NCI-H2029 (cell line): ENCODE measurements at regions not wholly inside any gene's neighbourhood (a gene's known extent, or its start where the extent isn't known, plus 50 kb on each side); places are given as distances from the start of the nearest gene placed in this dataset.
"Not testable (repeated sequence)": the region's sequence is repeated elsewhere in the genome, so short reads cannot be mapped to it uniquely, and the experiment has no call there.

Experiments used
- DNase-seq: peaks from one replicate; lab custom pipeline; 2025; lab: John Stamatoyannopoulos, UW

DNA sequence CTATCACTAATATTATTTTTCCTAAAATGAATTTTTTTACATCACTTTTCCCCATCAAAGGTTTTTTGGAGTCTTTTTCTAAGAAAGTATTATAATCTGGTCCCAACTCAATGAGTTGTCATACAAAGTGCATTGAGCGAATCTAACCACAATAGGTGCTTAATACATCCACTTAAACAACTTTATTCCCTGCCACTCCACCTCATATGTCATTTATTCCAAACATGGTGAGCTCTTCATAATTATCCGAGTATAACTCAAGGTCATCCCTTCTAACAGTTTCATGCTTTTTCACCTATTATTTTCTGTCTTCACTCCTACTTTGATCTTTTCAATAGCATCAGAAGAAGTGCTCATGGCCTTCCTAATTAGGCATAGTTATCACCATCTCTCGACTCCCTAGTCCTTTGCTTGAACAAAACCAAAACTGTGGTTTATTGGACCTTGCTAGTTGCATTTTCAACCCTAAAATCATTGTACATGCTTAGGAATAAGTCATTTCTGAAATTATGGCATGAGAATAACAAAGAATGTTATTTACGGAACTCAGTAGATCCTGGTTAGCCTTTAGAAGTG lies 754.7 kb upstream of the CTNND2 start:
- no peak for DNase-seq

DNA sequence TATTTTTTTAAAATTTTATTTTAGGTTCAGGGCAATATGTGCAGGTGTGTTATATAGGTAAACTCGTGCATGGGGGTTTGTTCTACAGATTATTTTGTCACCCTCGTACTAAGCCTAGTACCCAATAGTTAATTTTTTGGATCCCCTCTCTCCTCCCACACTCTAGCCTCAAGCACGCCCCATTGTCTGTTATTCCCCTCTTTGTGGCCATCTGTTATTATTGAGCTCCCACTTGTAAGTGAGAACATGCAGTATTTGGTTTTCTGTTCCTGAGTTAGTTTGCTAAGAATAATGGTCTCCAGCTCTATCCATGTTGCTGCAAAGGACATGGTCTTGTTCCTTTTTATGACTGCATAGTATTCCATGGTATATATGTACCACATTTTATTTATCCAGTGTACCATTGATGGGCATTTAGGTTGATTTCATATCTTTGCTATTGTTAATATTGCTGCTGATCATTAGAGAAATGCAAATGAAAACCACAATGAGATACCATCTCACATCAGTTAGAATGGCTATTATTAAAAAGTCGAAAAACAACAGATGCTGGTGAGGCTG lies 753.7 kb upstream of the CTNND2 start:
- not testable (repeated sequence) for DNase-seq

DNA sequence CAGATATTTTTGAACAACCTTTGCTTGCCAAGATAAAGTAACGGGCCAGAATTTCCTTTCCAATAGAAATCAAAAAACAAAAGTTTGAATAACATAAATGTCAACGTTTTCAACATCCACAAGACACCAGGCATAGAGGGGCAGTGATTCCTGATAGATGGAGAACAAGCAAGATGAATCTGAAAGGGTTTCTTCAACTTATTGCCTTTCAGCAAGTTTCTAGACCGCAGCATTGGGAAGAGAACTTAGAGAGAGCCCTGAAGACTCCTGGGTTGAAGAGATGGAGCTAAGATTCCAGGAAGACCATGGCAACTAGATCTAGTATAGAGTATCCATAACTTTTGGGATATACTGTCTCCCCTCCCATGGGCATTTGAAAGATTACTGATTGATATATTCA lies 751.4 kb upstream of the CTNND2 start:
- DNase-seq: no peak

DNA sequence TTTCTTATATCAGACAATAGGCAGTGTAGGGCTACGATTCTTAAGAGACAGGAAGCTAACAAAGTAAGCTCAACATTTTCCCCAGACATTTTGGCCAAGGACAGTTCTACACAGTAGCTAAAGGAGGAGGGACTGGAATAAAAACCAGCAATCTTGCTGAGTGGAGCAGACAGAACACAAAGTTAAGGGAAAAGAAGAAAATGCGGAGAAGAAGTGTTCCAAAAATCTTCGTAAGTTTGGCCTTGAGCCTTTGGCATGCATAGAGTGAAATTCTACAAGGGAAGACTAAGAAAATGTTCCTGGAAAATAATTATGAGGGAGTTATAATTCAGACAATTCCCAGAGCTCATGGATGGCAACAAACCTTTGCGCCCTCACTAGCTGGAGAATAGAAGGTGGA lies 748.0 kb upstream of the CTNND2 start:
- DNase-seq: no peak

DNA sequence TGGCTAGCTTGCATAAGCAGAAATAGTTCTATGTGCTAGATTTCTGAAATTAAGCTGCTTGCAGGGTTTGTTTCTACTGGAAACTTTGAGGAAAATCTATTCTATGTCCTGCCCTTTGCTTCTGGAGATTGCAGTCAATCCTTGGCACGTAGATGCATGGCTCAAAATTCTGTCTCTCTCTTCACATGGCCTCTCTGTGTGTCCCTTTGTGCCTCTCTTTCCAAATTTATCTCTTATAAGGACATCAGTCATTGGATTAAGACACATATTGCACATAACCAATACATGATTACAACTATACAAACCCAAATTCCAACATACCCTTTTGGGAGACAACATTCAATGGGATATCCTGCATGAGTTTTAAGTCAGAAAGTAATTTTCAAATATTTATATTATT lies 744.3 kb upstream of the CTNND2 start:
- no peak for DNase-seq

DNA sequence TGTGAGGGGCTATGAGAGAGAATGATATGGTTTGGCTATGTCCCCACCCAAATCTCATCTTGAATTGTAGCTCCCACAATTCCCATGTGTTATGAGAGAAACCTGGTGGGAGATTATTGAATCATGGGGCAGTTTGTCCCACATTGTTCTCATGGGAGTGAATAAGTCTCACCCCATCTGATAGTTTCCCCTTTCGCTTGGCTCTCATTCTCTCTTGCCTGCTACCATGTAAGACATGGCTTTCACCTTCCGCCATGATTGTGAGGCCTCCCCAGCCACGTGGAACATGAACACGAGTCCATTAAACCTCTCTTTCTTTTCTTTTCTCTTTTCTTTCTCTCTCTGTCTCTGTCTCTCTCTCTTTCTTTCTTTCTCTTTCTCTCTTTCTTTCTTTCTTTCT lies 743.4 kb upstream of the CTNND2 start:
- no peak for DNase-seq

DNA sequence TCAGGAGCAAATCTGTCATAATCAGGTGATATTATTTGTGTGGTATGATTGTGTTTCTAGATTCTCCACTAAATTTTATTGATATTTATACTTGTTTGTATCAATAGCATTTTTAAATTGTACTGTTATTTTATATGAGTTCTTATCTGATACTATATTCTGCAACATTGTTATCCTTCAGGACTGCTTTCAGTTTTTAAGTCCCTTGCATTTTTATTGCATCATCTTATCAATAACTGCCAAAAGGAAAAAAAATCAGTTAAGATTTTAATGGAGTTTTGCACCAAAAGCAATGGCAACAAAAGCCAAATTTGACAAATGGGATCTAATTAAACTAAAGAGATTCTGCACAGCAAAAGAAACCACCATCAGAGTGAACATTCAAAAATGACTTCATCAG lies 741.3 kb upstream of the CTNND2 start:
- no peak for DNase-seq

DNA sequence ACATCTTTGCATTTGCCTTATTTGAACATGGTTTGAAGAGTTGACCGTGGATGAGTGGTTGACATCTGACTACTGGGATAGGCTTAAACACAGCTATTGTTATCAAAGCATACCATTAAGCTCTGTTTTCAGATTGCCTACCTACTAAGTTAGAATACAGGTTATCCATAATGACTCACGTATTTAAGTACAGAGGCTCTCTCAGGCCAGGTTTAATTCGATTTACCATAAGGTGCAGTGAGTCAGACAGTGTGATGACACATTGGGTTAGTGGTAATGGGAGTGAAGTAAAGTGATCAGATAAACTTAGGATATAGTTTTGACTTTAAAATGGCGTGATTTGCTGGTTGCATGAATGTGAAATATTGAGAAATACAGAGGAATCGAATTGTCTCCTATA lies 732.0 kb upstream of the CTNND2 start:
- no peak for DNase-seq

DNA sequence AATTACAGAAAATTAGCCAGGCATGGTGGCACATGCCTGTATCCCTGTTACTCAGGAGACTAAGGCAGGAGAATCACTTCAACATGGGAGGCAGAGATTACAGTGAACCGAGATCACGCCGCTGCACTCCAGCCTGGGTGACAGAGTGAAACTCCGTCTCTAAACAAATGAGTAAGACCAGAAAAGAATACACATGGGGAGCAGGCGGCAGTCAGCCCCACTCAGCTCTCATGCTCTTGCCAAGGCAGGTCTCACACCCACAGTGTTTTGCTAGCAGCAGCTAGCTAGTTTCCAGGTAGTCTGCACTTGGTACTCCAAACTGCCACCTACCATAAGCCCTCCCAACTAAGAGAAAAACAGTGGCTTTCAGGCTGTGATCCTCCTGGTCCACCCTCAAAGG lies 722.3 kb upstream of the CTNND2 start:
- no peak for DNase-seq

DNA sequence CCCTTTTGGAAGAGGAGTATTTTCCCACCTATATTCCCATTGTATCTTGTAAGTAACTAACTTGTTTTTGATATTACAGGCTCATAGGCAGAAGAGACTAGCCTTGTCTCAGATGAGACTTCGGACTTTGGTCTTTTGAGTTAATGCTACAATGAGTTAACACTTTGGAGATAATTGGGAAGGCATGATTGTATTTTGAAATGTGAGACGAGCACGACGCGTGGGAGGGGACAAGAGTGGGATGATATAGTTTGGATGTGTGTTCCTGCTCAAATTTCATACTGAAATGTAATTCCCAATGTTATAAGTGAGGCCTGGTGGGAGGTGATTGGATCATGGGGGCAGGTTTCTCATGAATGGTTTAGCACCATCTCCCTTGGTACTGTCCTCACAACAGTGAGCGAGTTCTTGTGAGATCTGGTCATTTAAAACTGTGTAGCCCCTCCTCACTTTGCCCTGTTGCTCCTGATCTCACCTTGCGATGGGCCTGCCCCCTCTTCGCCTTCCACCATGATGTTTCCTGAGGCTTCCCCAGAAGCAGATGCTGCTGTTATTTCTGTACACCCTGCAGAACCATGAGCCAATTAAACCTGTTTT lies 721.5 kb upstream of the CTNND2 start:
- no peak for DNase-seq

DNA sequence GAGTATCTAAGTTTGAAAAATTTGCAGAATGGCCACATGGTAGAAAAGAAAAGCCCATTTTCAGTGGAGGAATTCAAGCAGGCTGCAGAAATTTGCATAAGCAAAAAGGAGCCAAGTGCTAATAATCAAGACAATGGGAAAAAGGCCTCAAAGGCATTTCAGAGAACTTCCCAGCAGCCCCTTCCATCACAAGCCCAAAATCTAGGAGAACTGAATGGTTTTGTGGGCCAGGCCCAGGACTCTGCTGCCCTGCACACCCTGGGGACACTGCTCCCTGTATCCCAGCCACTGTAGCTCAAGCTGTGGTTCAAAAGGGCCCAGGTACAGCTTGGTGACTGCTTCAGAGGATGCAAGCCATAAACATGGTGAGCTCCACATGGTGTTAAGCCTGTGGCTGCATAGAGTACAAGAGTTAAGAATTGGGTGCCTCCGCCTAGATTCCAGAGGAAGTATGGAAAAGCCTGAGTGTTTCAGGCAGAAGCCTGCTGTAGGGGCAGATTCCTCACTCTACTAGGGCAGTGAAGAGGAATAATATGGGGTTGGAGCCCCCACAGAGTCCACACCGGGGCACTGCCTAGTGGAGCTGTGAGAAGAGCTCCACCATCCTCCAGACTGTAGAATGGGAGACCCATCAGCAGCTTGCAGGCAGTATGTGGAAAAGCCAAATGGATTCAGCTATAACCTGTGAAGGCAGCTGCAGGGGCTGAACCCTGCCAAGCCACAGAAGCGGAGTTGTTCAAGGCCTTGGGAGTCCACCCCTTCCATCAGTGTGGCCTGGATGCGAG lies 720.7 kb upstream of the CTNND2 start:
- DNase-seq: no peak

DNA sequence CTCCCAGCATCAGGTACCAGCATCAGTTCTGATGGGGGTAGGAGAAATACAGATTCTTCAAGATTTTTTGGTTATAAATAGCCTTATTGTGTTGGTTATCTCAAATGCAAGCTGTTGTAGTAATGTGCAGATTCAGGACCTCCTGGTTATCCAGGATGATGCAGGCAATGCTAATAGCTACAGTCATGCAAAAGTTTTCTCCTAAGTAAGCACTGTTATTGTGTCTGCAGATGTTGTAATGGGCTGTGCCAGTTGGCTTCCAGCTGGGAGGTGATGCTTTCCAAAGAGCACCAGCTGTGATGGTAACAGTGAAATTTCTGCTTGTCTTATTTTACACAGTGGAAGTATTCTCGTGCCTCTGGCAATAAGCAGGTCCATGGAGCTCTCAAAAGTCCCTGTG lies 719.2 kb upstream of the CTNND2 start:
- DNase-seq: no peak

DNA sequence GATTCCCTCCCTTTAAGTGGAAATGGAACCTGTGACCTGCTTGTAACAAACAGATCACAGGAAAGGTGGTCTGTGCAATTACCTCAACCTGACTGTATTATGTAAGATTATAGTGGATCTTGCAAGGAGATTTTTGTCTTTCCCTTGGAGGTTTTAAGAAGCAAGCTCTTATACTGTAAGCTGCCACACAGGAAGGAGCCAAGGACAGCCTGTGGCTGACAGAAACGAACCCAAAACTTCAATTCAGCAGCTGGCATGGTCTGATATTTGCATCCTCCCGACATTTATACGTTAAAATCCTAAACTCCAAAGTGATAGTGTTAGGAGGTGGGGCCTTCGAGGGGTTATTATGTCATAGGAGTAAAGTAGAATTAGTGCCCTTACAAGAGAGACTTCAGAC lies 711.8 kb upstream of the CTNND2 start:
- DNase-seq: no peak

DNA sequence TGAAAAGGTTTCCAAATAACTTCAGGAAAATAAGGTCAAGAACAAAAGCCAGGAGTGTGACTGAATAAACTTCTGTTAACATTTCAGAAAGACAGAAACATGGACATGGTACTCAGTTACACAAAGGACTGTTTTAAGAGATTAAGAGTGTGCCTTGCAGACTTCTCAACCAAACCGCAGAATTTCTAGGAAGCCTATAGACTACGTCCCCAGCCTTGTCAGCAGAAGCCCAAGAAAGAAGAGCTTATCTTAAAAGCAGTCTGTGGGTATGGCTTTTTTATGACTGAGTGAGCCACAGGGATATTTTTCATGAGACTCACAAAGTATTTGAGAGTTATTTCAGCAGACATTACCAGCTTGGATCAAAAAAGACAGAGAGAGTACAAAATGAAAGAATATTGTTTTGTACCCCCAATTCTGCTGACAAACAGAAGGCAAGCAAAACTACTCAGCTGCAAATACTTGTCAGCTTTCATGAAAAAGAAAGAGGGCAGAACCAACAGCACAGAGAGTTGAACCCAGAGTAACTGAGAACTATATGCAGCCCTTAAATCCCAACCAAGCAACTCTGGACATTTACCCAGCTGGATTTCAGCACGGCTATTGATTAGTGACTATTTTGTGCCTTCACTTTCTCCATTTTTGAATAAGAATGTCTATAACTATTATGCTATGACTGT lies 711.0 kb upstream of the CTNND2 start:
- no peak for DNase-seq

DNA sequence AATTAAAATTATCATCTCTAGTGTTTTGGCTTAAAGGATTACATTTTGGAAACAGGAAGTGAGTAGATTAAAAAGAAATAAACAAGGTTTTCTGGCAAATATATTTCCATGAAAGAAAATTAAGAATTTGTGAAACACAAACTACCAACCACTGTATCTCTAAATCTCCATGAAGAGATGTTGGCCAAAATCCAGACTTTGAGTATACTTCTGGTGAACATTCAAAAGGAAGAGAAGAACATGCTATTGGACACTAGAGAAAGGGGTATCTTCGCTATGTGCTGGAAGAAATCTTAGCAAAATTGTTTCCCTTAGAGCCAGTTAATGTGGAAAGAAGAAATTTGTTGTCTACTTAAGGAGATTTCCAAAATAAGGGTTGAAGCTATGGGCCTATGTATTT lies 710.4 kb upstream of the CTNND2 start:
- no peak for DNase-seq

DNA sequence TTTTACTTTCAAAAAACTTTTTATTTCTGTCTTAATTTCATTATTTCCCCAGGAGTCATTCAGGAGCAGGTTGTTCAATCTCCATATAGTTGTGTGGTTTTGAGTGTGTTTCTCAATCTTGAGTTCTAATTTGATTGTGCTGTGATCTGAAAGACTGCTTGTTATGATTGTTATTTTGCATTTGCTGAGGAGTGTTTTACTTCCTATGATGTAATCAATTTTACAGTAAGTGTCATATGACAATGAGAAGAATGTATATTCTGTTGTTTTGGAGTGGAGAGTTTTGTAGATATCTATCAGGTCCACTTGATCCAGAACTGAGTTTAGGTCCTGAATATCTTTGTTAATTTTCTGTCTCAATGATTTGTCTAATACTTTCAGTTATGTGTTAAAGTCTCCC lies 706.9 kb upstream of the CTNND2 start:
- DNase-seq: no peak

DNA sequence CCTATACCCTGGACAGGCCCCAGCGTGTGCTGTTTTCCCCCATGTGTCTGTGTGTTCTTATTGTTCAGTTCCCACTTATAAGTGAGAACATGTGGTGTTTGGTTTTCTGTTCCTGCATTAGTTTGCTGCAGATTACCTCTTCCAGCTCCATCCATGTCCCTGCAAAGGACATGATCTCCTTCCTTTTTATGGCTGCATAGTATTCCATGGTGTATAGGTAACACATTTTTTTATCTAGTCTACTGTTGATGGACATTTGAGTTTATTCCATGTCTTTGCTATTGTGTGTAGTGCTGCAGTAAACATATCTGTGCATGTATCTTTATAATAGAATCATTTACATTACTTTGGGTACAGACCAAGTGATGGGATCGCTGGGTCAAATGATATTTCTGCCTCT lies 703.6 kb upstream of the CTNND2 start:
- DNase-seq: not testable (repeated sequence)

DNA sequence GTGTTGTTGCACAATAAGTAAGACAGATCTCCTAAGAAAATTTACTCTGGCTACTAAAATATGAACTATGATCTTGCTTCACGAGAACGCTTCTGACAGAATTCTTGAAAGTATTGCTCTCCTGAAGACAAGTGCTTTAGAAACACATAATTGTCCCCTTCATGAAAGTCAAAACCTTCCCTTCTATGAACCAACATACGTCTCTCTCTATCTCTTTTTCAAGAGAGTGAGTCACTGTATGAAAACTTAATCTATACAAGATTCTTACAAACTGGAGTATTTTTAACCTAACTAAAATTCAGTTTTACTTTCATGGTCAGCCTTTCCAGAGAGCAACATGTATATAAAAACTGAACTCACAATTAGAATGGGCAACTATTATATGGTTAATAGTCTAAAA lies 688.0 kb upstream of the CTNND2 start:
- DNase-seq: no peak

DNA sequence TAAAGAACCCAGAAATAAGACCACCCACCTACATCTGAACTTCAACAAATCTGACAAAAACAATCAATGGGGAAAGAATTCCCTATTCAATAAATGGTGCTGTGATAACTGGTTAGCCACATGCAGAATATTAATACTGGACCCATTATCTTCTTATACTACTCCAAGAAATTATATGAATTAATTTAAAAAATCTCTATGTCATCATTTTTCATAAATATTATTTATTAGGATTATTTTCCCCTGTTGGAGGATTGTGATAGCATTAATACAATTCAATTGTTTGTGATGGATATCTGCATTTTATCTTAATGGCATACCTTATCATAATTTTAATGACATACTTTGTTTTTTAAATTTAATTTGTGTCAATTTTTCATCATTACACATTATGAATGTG lies 682.2 kb upstream of the CTNND2 start:
- DNase-seq: no peak

DNA sequence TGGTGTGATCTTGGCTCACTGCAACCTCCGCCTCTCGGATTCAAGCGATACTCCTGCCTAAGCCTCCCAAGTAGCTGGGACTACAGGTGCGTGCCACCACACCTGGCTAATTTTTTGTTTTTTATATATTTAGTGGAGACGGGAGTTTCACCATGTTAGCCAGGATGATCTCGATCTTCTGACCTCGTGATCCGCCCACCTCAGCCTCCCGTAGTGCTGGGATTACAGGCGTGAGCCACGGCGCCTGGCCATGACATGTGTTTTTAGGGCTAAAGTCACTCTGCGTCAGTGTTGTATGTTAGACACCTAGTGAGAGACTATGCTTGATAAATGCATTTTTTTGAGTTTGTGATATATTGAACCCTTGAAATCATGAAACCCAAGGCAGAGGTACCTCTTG lies 674.6 kb upstream of the CTNND2 start:
- DNase-seq: not testable (repeated sequence)

DNA sequence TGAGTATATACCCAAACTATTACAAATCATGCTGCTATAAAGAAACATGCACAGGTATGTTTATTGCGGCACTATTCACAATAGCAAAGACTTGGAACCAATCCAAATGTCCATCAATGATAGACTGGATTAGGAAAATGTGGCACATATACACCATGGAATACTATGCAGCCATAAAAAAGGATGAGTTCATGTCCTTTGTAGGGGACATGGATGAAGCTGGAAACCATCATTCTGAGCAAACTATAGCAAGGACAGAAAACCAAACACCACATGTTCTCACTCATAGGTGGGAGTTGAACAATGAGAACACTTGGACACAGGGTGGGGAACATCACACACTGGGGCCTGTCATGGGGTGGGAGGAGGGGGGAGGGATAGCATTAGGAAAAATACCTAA lies 672.7 kb upstream of the CTNND2 start:
- DNase-seq: not testable (repeated sequence)

DNA sequence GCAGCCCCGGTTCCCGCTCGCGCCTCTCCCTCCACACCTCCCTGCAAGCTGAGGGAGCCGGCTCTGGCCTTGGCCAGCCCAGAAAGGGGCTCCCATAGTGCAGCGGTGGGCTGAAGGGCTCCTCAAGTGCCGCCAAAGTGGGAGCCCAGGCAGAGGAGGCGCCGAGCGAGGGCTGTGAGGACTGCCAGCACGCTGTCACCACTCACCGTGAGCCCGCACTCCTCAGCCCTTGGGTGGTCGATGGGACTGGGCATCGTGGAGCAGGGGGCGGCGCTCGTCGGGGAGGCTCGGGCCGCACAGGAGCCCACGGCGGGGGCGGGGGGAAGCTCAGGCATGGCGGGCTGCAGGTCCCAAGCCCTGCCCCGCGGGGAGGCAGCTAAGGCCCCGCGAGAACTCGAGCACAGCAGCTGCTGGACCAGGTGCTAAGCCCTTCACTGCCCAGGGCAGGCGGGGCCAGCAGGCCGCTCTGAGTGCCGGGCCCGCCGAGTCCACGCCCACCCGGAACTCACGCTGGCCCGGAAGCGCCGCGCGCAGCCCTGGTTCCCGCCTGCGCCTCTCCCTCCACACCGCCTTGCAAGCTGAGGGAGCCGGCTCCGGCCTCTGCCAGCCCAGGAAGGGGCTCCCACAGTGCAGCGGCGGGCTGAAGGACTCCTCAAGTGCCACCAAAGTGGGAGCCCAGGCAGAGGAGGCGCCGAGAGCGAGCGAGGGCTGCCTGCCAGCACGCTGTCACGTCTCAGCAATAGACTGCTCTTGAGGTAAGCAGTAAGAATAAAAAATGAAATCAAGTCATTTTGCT lies 670.2 kb upstream of the CTNND2 start:
- DNase-seq: not testable (repeated sequence)
